Uterus (tissue), 3 donors: ENCODE measurements at regions not wholly inside any gene's neighbourhood (a gene's known extent, or its start where the extent isn't known, plus 50 kb on each side); places are given as distances from the start of the nearest gene placed in this dataset. TPM values are rescaled to one million over a fixed set of nuclear protein-coding genes. Genes with fewer than 3 reads are reported as not detected.

Experiments used
- DNase-seq, 2 donors: peaks; one replicate each; pipeline ENCODE4 v3.0.0-alpha.2; 2019 to 2020
- H3K27ac ChIP-seq, 2 donors: fragments of 200-600 bp; sonication (generic); 1 replicate in 1 of 2; 2 replicates in 1 of 2; pipeline ENCODE4 v1.5.1; 2016 to 2018
- H3K27me3 ChIP-seq, 2 donors: fragments of 200-600 bp; sonication (generic); one replicate each; pipeline ENCODE4 v1.5.1; 2018 to 2019; ENCODE audit warnings: control low read depth in 1 of 2
- H3K36me3 ChIP-seq, 2 donors: fragments of 200-600 bp; sonication (generic); one replicate each; pipeline ENCODE4 v1.5.1; 2019; ENCODE audit warnings: control low read depth in 1 of 2
- H3K4me1 ChIP-seq, 2 donors: fragments of 200-600 bp; sonication (generic); one replicate each; pipeline ENCODE4 v1.5.1; 2018 to 2019; ENCODE audit warnings: control low read depth in 1 of 2
- H3K4me3 ChIP-seq, 2 donors: fragments of 200-600 bp; sonication (generic); 1 replicate in 1 of 2; 2 replicates in 1 of 2; pipeline ENCODE4 v1.5.1; 2018 to 2019; ENCODE audit warnings: mild to moderate bottlenecking in 1 of 2
- H3K9me3 ChIP-seq, 2 donors: fragments of 200-600 bp; sonication (generic); one replicate each; pipeline ENCODE4 v1.5.1; 2019; ENCODE audit warnings: control low read depth in 1 of 2
- CTCF ChIP-seq, 4 experiments: fragments of 200-600 bp in 2 of 4; fragments of 450-650 bp in 2 of 4; sonication (generic) in 2 of 4; IDR thresholded peaks; one replicate each; pipeline ENCODE4 v1.5.1; 2016 to 2019; ENCODE audit warnings: antibody characterized with exemption in 4 of 4, mild to moderate bottlenecking in 2 of 4, moderate library complexity in 1 of 4
- POLR2A ChIP-seq, 2 donors: fragments of 450-650 bp; IDR thresholded peaks; one replicate each; pipeline ENCODE4 v1.6.1; 2016; ENCODE audit warnings: antibody characterized with exemption in 2 of 2, mild to moderate bottlenecking in 1 of 2, moderate library complexity in 1 of 2
- intact Hi-C: fragments of 100-400 bp; cut with DNase I; formaldehyde crosslinking; loops from one replicate; pipeline ENCODE4 v1.15.1; 2023; ENCODE audit warnings: low total_unique reads
- small RNA-seq: library from RNA; depleted of rRNA; stranded (forward); fragments of <200 nt; gene quantifications from one replicate; pipeline ENCODE3, GENCODE V24; 2016
- donor health status: DM: yes; HTN: yes; CAD: no.

DNA sequence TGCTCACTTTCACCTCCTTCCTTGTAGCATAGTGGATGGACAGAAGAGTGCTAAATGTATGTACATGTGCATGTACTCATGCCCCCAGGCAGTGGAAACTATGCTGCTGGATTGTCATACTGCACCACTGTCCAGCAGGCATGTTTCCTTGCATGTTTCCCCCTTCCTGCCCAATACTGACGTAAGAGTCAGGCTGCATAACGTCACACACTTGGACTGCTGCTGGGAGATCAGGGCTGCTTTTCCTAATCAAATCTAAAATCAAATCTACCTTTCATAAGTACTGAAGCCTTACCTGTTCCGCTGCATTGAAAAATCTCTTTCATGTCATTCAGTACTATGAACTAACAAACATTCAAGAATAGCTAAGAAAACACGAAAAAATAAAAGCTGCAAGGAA, 67.9 kb upstream of the ROBO1 start:
- TF ChIP-seq CTCF (IDR thresholded peaks at IDR 0.05) (no peak), POLR2A (IDR thresholded peaks at IDR 0.05) (no peak)
- intact Hi-C loops, result no loop called here
- H3K27ac ChIP-seq, result no peak overlapping the region
- no peaks in the 10 kb centered on the region for H3K27me3 ChIP-seq
- H3K36me3 ChIP-seq, result no peaks in the 10 kb centered on the region
- H3K4me1 ChIP-seq, result no peaks in the 10 kb centered on the region
- no peak overlapping the region for H3K4me3 ChIP-seq
- DNase-seq, result no peak
- H3K9me3 ChIP-seq, result no peaks in the 10 kb centered on the region

- TF ChIP-seq POLR2A (IDR thresholded peaks at IDR 0.05), result no peak
- no peak for TF ChIP-seq CTCF (IDR thresholded peaks at IDR 0.05)
- Histone ChIP-seq H3K9me3 (no peaks in the 10 kb centered on the region), H3K36me3 (no peaks in the 10 kb centered on the region), H3K4me3 (no peak overlapping the region), H3K27me3 (no peaks in the 10 kb centered on the region), H3K4me1 (no peaks in the 10 kb centered on the region), H3K27ac (no peak overlapping the region)
- intact Hi-C loops, result no loop called here
- no peak for DNase-seq
Measured at GRCh38 chr3:79824166-79824565, 56.4 kb upstream of the ROBO1 start.

GRCh38 chr3:79822076-79822475, 54.3 kb upstream of the ROBO1 start:
- H3K9me3 ChIP-seq, result no peaks in the 10 kb centered on the region
- no peaks in the 10 kb centered on the region for H3K36me3 ChIP-seq
- intact Hi-C loops, result no loop called here
- H3K27ac ChIP-seq, result no peak overlapping the region
- DNase-seq, result no peak
- H3K4me3 ChIP-seq, result no peak overlapping the region
- TF ChIP-seq POLR2A (IDR thresholded peaks at IDR 0.05) (no peak), CTCF (IDR thresholded peaks at IDR 0.05) (no peak)
- H3K4me1 ChIP-seq, result no peaks in the 10 kb centered on the region
- no peaks in the 10 kb centered on the region for H3K27me3 ChIP-seq

- no peaks in the 10 kb centered on the region for H3K36me3 ChIP-seq
- DNase-seq, result no peak
- no peak overlapping the region for H3K27ac ChIP-seq
- H3K4me3 ChIP-seq, result no peak overlapping the region
- no peaks in the 10 kb centered on the region for H3K4me1 ChIP-seq
- no peaks in the 10 kb centered on the region for H3K27me3 ChIP-seq
- no peaks in the 10 kb centered on the region for H3K9me3 ChIP-seq
- no peak for TF ChIP-seq POLR2A (IDR thresholded peaks at IDR 0.05)
- TF ChIP-seq CTCF (IDR thresholded peaks at IDR 0.05), result no peak
- intact Hi-C loops, result no loop called here
Measured at GRCh38 chr3:79820089-79820488, 52.3 kb upstream of the ROBO1 start.

GRCh38 chr3:79818015-79818414, 50.2 kb upstream of the ROBO1 start:
- intact Hi-C loops, result no loop called here
- TF ChIP-seq POLR2A (IDR thresholded peaks at IDR 0.05), result no peak
- no peak for TF ChIP-seq CTCF (IDR thresholded peaks at IDR 0.05)
- no peaks in the 10 kb centered on the region for H3K36me3 ChIP-seq

More at GRCh38 chr3:79818015-79818414, 50.2 kb upstream of the ROBO1 start:
- Histone ChIP-seq H3K4me1 (no peaks in the 10 kb centered on the region), H3K9me3 (no peaks in the 10 kb centered on the region), H3K27ac (no peak overlapping the region), H3K27me3 (no peaks in the 10 kb centered on the region), H3K4me3 (no peak overlapping the region)
- DNase-seq, result no peak

Small RNA genes lying in the stretch of these regions (small RNA-seq; reads per million reads assigned to genes)
- not detected for gene AC108740.1
